Upper lobe of right lung (tissue), 1 donor: ENCODE measurements at regions not wholly inside any gene's neighbourhood (a gene's known extent, or its start where the extent isn't known, plus 50 kb on each side); places are given as distances from the start of the nearest gene placed in this dataset.

Experiments
- ATAC-seq: fragments of 200-7000 bp; cut with Tn5 transposase; one replicate; pipeline ENCODE4 v1.9.1; 2020; ENCODE audit warnings: mild to moderate bottlenecking, moderate library complexity
- DNase-seq: peaks from one replicate; pipeline ENCODE4 v3.0.0-alpha.2; 2020
- H3K27ac ChIP-seq: fragments of 200-600 bp; one replicate; pipeline ENCODE4 v1.8.0; 2022
- H3K27me3 ChIP-seq: fragments of 200-600 bp; one replicate; pipeline ENCODE4 v1.8.0; 2022; ENCODE audit warnings: mild to moderate bottlenecking
- H3K36me3 ChIP-seq: fragments of 200-600 bp; one replicate; pipeline ENCODE4 v1.8.0; 2022
- H3K4me1 ChIP-seq: fragments of 200-600 bp; one replicate; pipeline ENCODE4 v1.8.0; 2022
- H3K4me3 ChIP-seq: fragments of 200-600 bp; one replicate; pipeline ENCODE4 v1.8.0; 2022; ENCODE audit warnings: mild to moderate bottlenecking
- H3K9me3 ChIP-seq: fragments of 200-600 bp; one replicate; pipeline ENCODE4 v1.8.0; 2022
- intact Hi-C: fragments of 100-400 bp; cut with DNase I; formaldehyde crosslinking; loops from one replicate; pipeline ENCODE4 v1.11.0; 2022
- TF ChIP-seq, protein P1 (sequence below): fragments of 200-600 bp; IDR thresholded peaks from one replicate; pipeline ENCODE4 v1.8.0; 2022; ENCODE audit warnings: antibody characterized with exemption
- donor health status: DM: no; HTN: yes; CAD: no; lungs with severe emphysema.

- TF ChIP-seq, protein P1, sequence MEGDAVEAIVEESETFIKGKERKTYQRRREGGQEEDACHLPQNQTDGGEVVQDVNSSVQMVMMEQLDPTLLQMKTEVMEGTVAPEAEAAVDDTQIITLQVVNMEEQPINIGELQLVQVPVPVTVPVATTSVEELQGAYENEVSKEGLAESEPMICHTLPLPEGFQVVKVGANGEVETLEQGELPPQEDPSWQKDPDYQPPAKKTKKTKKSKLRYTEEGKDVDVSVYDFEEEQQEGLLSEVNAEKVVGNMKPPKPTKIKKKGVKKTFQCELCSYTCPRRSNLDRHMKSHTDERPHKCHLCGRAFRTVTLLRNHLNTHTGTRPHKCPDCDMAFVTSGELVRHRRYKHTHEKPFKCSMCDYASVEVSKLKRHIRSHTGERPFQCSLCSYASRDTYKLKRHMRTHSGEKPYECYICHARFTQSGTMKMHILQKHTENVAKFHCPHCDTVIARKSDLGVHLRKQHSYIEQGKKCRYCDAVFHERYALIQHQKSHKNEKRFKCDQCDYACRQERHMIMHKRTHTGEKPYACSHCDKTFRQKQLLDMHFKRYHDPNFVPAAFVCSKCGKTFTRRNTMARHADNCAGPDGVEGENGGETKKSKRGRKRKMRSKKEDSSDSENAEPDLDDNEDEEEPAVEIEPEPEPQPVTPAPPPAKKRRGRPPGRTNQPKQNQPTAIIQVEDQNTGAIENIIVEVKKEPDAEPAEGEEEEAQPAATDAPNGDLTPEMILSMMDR: no peak
- ATAC-seq: no peak
- Histone ChIP-seq H3K9me3 (no peaks in the 10 kb centered on the region), H3K27ac (no peak overlapping the region), H3K4me1 (no peaks in the 10 kb centered on the region), H3K27me3 (no peaks in the 10 kb centered on the region), H3K36me3 (no peaks in the 10 kb centered on the region), H3K4me3 (no peak overlapping the region)
- no peak for DNase-seq
- intact Hi-C loops: no loop called here
Measured at GRCh38 chr11:92495107-92495793, 270.6 kb downstream of the FAT3 start.

- no peaks in the 10 kb centered on the region for H3K4me1 ChIP-seq
- no peak overlapping the region for H3K4me3 ChIP-seq
- ATAC-seq (no peak), DNase-seq (no peak)
- no peaks in the 10 kb centered on the region for H3K36me3 ChIP-seq
- H3K27me3 ChIP-seq: no peaks in the 10 kb centered on the region
- no peaks in the 10 kb centered on the region for H3K9me3 ChIP-seq
- TF ChIP-seq, protein P1: no peak
- no peak overlapping the region for H3K27ac ChIP-seq
- intact Hi-C loops: no loop called here
Measured at GRCh38 chr11:92500453-92500852, 275.8 kb downstream of the FAT3 start.

DNA sequence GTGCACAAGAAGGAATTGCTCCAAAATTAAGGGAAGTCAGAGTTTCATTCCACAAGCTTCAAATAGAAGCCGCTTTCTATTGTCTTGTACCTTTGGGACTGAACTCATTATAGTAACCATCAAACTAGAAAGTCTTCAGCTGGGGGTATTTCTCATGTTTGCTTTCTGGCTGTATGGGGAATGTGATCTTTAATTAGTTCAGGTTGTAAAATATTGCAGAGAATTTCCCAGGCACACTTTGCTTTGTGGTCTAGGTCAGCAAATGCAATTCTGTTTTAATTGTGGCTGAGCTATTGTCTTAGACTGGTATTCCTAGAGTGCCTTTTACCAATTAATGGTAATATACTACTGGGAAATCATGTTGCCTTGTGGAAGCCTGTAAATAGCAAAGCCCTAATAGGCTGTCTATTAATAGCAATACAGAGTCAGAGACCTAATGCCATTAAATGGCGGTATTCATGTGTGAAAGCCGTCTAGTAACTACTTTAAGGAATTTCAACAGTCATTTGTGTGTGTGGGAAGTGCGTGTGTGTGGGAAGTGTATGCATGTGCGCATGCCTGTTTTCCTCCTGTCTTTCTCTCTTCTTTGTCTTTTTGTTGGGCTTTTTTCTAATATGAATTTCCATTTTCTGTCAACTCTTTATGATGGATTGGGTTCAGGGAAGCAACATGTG, 276.6 kb downstream of the FAT3 start:
- no peak for ATAC-seq
- no peak overlapping the region for H3K27ac ChIP-seq
- H3K4me1 ChIP-seq: no peaks in the 10 kb centered on the region
- H3K4me3 ChIP-seq: no peak overlapping the region
- no peaks in the 10 kb centered on the region for H3K9me3 ChIP-seq
- intact Hi-C loops: no loop called here
- DNase-seq: no peak
- H3K36me3 ChIP-seq: no peaks in the 10 kb centered on the region
- H3K27me3 ChIP-seq: no peaks in the 10 kb centered on the region
- TF ChIP-seq, protein P1: no peak

GRCh38 chr11:92504004-92504403, 279.4 kb downstream of the FAT3 start:
- no peak for ATAC-seq
- Histone ChIP-seq H3K36me3 (no peaks in the 10 kb centered on the region), H3K27me3 (no peaks in the 10 kb centered on the region), H3K9me3 (no peaks in the 10 kb centered on the region), H3K4me3 (no peak overlapping the region), H3K4me1 (no peaks in the 10 kb centered on the region), H3K27ac (no peak overlapping the region)
- no peak for DNase-seq
- TF ChIP-seq, protein P1: no peak
- intact Hi-C loops: no loop called here

- H3K4me3 ChIP-seq: no peak overlapping the region
- no peak for DNase-seq
- no peak overlapping the region for H3K27ac ChIP-seq
Measured at GRCh38 chr11:92504534-92504933, 279.9 kb downstream of the FAT3 start.

More at GRCh38 chr11:92504534-92504933, 279.9 kb downstream of the FAT3 start:
- ATAC-seq: no peak
- Histone ChIP-seq H3K9me3 (no peaks in the 10 kb centered on the region), H3K27me3 (no peaks in the 10 kb centered on the region), H3K36me3 (no peaks in the 10 kb centered on the region), H3K4me1 (no peaks in the 10 kb centered on the region)
- TF ChIP-seq, protein P1: no peak
- intact Hi-C loops: no loop called here
